T-helper 2 cell treated with Interferon-gamma antibody and Interleukin-4, amounts not matched to agents 5 μg/mL and 100 μg/mL, for 36 hours (primary cell): ENCODE measurements at regions not wholly inside any gene's neighbourhood (a gene's known extent, or its start where the extent isn't known, plus 50 kb on each side); places are given as distances from the start of the nearest gene placed in this dataset.

ENCODE experiments used
- DNase-seq: peaks from one replicate; pipeline ENCODE4 v3.0.0; 2021; ENCODE audit warnings: low spot score
- H3K27ac Mint-ChIP-seq: one replicate; pipeline ENCODE4 v1.8.0; 2021; ENCODE audit warnings: mild to moderate bottlenecking, mixed read lengths
- H3K27me3 Mint-ChIP-seq: one replicate; pipeline ENCODE4 v1.8.0; 2021; ENCODE audit warnings: low read depth, mixed read lengths
- H3K36me3 Mint-ChIP-seq: one replicate; pipeline ENCODE4 v1.8.0; 2021; ENCODE audit warnings: low read depth, mixed read lengths
- H3K4me1 Mint-ChIP-seq: one replicate; pipeline ENCODE4 v1.8.0; 2021; ENCODE audit warnings: low read depth, mixed read lengths
- H3K4me3 Mint-ChIP-seq: one replicate; pipeline ENCODE4 v1.8.0; 2022; ENCODE audit warnings: mild to moderate bottlenecking, moderate library complexity, mixed read lengths
- H3K9me3 Mint-ChIP-seq: one replicate; pipeline ENCODE4 v1.8.0; 2021; ENCODE audit warnings: mixed read lengths

DNA sequence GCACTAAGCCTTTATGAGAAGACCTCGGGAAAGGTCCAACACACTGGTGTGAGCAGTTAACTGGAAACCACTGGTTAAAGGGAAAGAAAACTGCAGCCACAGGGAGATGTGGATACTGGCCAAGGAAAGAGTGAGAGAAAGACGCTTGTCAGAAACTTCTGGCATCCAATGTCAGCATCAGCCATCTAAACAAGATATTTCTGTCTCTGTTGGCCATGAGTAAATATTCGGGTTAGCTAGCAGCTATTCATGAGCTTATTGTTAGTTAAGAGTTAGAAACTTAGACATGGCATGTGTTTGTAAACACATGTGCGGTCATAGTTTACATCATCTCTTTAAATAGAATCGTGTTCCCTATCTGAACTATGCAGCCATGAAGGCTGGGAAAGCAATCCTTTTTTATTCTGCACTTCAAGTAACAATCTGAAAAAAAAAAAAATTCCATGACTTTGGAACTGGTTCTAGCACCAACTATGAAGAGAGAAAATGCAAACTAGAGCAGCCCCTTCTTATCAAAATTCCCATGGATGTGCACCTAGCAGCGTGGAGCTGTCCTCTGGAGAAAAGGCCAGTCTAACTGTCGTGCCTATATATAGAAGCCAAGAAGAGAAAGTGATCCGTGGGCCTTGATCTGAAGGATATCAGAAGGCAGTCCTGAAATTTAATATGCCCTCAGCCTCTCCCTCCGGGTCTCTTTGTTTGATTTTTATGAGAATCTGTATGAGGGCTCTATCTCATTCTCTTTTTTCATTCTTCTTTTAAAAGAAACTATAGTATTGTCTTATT, 84.0 kb upstream of the RFX8 start:
- Mint-ChIP-seq H3K27ac (no peak overlapping the region), H3K4me1 (peaks cover 26% of the 10 kb centered on the region), H3K27me3 (no peaks in the 10 kb centered on the region), H3K9me3 (peaks cover 35% of the 10 kb centered on the region), H3K4me3 (no peak overlapping the region), H3K36me3 (peaks cover 31% of the 10 kb centered on the region)
- DNase-seq: no peak

DNA sequence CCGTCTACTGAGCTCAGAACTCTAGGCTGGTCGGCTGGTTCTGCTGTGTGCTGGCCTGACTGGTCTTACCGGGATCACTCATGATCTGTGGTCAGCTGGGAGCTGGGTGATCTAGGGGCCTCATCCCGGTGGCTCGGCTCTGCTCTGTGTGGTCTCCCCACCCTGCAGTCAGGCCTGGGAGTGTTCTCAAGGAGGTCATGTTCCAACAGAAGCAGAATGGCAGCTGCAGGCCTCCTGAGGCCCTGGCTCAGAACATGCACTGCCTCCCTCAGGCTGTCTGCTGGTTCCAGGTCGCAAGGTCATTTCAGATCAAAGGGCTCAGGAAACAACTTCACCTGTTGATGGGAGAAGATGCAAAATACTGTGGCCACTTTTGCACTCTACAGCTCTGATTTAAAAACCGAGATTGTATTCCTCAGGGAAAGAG, 81.1 kb upstream of the RFX8 start:
- no peak for DNase-seq
- Mint-ChIP-seq H3K27me3 (no peaks in the 10 kb centered on the region), H3K9me3 (peaks cover 30% of the 10 kb centered on the region), H3K36me3 (peaks cover 21% of the 10 kb centered on the region), H3K4me1 (peaks cover 20% of the 10 kb centered on the region), H3K4me3 (no peak overlapping the region), H3K27ac (no peak overlapping the region)

DNA sequence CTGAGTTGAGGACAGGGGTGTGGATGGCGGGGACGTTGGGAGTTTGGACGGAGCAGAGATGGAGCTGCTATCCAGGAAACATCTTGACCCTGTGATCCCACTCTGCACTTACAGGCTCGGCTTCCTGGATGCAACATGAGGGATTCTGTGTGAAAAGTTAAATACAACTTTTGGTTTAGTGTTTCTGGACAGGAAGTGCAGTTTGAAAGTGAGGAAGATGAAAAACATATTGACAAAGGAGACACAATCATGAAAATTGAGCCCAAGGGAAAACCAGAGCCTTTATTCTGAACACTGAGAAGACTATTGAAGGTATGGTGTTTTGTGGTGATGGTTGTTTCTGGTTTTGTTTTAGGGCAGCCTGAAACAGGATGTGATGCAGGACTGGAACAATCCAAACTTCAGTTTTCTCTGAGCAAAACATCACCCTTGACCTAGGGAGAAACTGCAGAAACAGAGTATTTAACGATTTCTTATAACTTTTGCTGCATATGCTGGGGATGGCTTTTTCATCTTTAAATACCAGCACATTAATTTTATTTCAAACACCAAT, 76.5 kb upstream of the RFX8 start:
- H3K4me3 Mint-ChIP-seq: peak overlapping the region; percentile 5
- DNase-seq: no peak
- peaks cover 7% of the 10 kb centered on the region for H3K36me3 Mint-ChIP-seq
- peak overlapping the region; percentile 82 for H3K27ac Mint-ChIP-seq
- no peaks in the 10 kb centered on the region for H3K27me3 Mint-ChIP-seq
- H3K4me1 Mint-ChIP-seq: peaks cover 18% of the 10 kb centered on the region
- peaks cover 17% of the 10 kb centered on the region for H3K9me3 Mint-ChIP-seq

DNA sequence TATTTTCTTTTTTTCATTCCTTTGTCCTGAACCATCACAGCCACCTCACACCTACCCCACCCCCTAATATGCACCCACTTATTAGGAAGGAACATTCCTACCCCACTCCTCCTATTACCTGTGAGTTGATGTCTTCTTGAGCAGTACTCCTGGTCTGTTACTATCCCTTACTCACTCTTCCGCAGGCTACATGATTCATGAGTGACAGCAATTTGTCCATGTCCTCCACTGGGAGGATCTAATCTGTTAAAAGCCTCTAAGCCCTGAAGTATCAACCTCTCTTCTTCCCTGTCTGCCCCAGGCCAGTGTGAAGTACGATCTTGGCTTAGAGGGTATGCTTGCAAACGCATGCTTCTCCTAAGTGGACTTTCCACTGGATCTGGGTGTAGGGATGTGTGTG, 75.6 kb upstream of the RFX8 start:
- DNase-seq: no peak
- H3K4me1 Mint-ChIP-seq: peaks cover 18% of the 10 kb centered on the region
- peaks cover 17% of the 10 kb centered on the region for H3K9me3 Mint-ChIP-seq
- no peak overlapping the region for H3K4me3 Mint-ChIP-seq
- H3K27me3 Mint-ChIP-seq: no peaks in the 10 kb centered on the region
- H3K36me3 Mint-ChIP-seq: peaks cover 7% of the 10 kb centered on the region
- H3K27ac Mint-ChIP-seq: peak overlapping the region; percentile 82

DNA sequence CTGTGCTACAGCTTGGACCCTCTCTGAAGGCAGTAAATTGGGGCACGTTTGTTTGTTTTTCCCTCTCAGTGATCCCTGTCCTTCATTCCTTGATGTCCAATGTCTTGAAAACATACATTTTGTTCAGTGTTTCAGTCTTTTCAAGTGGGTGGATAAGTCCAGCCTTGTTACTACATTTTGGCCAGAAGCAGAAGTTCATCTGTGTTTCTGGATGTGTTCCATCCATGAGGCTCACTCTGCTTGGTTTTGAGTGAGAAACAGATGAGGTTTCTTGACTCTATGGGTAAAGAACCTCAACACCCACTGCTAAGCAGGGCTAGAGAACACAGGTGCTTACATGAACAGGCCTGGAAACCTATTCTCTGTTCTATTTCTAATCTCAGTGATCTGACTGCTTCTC, 74.5 kb upstream of the RFX8 start:
- H3K27ac Mint-ChIP-seq: no peak overlapping the region
- DNase-seq: no peak
- H3K9me3 Mint-ChIP-seq: peaks cover 17% of the 10 kb centered on the region
- peaks cover 7% of the 10 kb centered on the region for H3K36me3 Mint-ChIP-seq
- H3K4me3 Mint-ChIP-seq: no peak overlapping the region
- peaks cover 3% of the 10 kb centered on the region for H3K27me3 Mint-ChIP-seq
- peaks cover 18% of the 10 kb centered on the region for H3K4me1 Mint-ChIP-seq

DNA sequence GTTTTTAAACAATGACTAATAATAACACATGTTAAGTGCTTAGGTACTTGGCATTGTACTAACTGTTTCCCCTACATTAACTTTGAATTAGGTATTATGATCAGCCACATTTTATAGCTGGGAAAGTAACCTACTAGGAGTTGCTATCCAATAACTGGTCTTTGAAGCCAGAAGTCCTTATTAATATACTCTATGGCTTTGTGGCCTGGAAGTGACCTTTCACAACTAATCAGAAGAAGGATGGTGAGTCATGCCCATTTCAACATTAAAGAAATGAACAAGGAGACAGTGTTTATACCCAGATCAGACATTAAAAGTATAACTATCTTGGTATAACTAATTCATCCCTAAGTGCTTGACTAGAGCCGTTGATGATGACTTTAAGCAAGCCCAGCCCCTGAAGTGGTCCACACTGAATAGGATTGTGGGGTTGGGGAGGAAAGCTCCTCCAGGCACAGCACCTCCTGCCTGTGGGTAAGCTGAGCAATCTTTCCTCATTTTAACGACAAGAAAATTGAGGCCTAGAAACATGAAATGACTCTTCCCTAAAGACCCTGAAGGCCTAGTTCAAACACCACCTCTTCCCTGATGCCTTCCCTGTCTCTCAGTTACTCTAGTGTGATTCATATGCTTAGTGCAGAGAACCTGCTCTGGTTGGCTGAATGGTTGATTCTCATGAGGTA, 71.6 kb upstream of the RFX8 start:
- Mint-ChIP-seq H3K4me3 (no peak overlapping the region), H3K36me3 (peaks cover 2% of the 10 kb centered on the region), H3K27me3 (peaks cover 10% of the 10 kb centered on the region), H3K27ac (no peak overlapping the region), H3K9me3 (peaks cover 15% of the 10 kb centered on the region), H3K4me1 (peaks cover 11% of the 10 kb centered on the region)
- DNase-seq: no peak

DNA sequence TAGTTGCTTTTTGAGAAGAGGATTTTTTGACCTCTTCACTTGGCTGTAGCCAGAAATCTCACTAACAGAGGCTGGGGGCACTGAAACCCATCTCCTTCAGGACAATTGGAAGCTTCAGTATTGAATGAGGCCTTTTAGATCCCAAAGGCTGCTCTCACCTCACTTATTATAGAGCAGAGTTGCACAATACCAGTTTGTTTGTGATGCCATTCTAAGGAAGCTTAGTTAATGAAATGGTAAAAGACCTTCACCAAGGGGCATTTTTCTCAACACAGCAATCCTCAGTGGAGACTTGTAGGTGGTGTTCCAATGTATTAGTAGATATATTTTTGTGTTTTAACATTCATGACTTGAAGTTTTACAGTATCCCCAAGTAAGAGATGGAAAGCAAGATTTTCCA, 71.0 kb upstream of the RFX8 start:
- peaks cover 5% of the 10 kb centered on the region for H3K4me1 Mint-ChIP-seq
- peaks cover 2% of the 10 kb centered on the region for H3K36me3 Mint-ChIP-seq
- peaks cover 10% of the 10 kb centered on the region for H3K9me3 Mint-ChIP-seq
- peaks cover 12% of the 10 kb centered on the region for H3K27me3 Mint-ChIP-seq
- H3K27ac Mint-ChIP-seq: no peak overlapping the region
- no peak overlapping the region for H3K4me3 Mint-ChIP-seq
- peak; percentile 1 for DNase-seq

DNA sequence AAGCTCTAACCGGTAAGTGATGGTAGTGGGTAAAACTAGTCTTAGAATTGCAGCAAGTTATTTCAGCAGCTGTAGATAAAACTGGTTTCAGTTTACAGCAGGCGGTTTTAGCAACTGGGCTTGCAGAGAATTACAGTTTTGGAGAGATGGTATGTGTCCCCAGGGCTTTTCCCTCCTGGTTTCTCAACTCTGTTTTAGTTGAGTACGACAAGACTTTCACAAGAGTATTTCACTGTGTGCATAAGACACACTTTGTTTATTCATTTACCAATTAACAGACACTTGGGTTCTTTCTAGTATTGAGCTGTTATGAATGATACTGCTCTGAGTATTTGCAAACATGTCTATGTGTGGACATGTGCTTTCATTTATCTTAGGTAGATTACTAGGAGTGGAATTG, 65.6 kb upstream of the RFX8 start:
- DNase-seq: no peak

DNA sequence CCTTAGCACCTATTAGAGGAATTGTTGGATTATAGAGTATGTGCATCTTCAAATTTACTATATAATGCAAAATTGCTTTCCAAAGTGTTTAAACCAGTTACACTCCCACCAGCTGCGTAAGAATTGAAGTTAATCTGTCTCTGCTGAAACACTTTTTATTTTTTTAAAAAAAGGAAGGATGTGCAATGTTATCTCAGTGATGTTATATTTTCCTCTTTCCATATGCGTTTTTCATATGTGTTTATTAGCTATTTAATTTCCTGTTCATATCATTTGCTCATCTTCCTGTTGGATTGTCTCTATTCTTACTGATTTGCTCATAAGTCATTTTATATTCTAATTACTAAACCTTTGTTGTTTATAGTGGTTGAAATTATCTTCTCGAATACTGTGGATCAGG, 63.2 kb upstream of the RFX8 start:
- H3K4me3 Mint-ChIP-seq: no peak overlapping the region
- H3K4me1 Mint-ChIP-seq: peaks cover 1% of the 10 kb centered on the region
- no peaks in the 10 kb centered on the region for H3K9me3 Mint-ChIP-seq
- H3K27me3 Mint-ChIP-seq: peaks cover 14% of the 10 kb centered on the region
- DNase-seq: no peak
- no peak overlapping the region for H3K27ac Mint-ChIP-seq
- H3K36me3 Mint-ChIP-seq: no peaks in the 10 kb centered on the region

More for the DNA sequence above, 65.6 kb upstream of the RFX8 start:
- H3K9me3 Mint-ChIP-seq: peaks cover 4% of the 10 kb centered on the region
- H3K4me1 Mint-ChIP-seq: peaks cover 1% of the 10 kb centered on the region
- H3K27ac Mint-ChIP-seq: no peak overlapping the region
- H3K36me3 Mint-ChIP-seq: no peaks in the 10 kb centered on the region
- H3K27me3 Mint-ChIP-seq: peaks cover 21% of the 10 kb centered on the region
- H3K4me3 Mint-ChIP-seq: no peak overlapping the region

DNA sequence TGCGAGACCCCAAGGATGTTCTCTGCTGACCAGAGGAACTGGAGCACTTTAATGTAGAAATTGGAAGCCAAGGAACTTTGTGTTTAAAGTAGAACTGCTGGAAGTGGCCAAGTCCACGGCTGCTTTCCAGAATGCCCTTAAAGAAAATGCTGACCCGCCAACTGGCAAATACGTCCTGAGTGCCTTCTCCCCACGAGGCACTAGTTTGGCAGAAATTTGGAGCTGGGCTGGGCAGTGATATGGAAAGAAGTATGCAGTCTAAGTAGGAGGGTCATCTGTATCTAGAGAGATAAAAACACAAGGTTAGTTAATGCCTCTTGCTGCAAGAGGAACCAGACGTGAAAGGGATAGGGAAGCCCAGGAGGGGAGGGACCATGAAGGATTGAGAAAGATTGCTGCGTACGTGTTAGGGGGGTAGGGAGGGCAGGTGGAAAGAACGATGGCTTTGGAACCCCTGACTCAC, 59.3 kb upstream of the RFX8 start:
- no peak for DNase-seq
- H3K9me3 Mint-ChIP-seq: no peaks in the 10 kb centered on the region
- H3K4me1 Mint-ChIP-seq: peaks cover 1% of the 10 kb centered on the region
- no peak overlapping the region for H3K27ac Mint-ChIP-seq
- no peak overlapping the region for H3K4me3 Mint-ChIP-seq
- no peaks in the 10 kb centered on the region for H3K36me3 Mint-ChIP-seq
- peaks cover 5% of the 10 kb centered on the region for H3K27me3 Mint-ChIP-seq

DNA sequence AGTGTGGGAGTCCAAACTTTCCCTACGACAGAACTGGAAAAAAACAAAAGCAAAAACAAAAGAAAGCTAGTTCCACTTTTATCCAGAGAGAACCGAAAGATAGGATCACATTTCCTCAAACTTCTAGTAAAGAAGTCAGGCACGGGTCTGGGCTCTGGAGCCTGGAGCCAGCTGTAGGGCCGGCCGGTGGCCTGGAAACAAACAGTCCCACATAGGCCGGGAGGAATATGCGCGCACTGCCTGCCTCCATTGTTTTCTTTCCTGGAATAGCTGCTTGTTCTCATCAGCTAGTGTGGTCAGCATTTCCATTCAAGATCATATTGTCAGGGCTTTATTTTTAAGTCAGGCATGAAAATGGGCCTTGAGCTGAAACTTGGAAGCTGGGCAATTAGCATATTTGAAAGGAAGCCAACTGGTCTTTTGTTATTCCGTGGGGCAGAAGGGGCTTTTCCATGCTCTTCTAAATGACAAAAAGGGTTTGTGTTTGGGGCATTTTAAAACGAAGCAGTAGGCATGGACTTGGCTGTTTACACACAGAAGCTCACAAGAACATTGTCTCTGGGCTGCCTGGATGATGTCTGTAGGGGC, 58.7 kb upstream of the RFX8 start:
- no peak for DNase-seq
- H3K4me1 Mint-ChIP-seq: peaks cover 1% of the 10 kb centered on the region
- H3K27ac Mint-ChIP-seq: no peak overlapping the region
- H3K9me3 Mint-ChIP-seq: no peaks in the 10 kb centered on the region
- H3K27me3 Mint-ChIP-seq: peaks cover 5% of the 10 kb centered on the region
- H3K36me3 Mint-ChIP-seq: no peaks in the 10 kb centered on the region
- H3K4me3 Mint-ChIP-seq: no peak overlapping the region

DNA sequence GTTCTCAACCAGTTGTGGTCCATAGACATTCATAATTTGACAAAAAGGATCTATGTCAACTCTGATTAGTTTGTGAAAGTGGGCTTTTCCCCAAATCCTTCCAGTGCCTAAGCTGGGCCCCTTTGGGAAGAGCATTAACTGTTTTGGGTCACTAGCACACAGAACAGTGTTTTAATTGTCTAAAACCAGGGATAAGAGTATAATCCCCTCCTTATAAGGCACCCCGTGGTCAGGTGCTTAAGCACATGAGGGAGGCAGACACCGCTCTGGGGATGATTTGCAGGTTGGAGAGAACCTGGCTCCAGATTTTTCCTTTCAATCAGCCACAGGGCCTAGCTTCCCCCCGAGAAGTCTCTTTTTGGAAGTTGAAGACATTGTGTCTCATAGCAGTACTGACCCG, 53.6 kb upstream of the RFX8 start:
- Mint-ChIP-seq H3K9me3 (no peaks in the 10 kb centered on the region), H3K36me3 (no peaks in the 10 kb centered on the region), H3K4me3 (no peak overlapping the region), H3K27ac (no peak overlapping the region), H3K4me1 (no peaks in the 10 kb centered on the region), H3K27me3 (peaks cover 13% of the 10 kb centered on the region)
- DNase-seq: no peak

DNA sequence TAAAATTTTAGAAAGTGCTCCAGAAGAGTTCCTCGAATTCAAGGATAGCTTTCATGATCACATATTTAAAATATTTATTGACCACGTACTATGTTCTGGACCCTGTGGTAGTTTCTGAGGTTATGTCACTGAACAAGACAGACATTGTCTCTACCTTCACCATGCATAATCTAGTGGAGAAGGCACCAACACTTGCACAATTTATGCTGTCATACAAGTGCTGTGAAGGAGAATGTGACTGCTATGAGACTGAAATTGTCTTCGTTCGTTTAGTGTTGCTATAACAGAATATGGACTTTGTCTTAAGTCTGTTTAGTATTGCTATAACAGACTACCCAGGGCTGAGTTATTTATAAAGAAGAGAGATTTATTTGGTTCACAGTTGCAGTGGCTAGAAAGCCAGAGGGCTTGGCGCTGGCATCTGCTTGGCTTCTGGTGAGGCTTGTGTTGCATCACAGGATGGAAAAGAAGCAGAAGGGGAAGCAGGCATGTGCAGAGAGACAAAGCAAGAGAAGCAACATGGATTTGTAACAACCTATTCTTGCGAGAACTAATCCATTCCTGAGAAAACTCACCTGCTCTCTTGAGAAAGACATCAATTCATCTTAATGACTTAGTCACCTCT, 50.0 kb upstream of the RFX8 start:
- H3K4me3 Mint-ChIP-seq: no peak overlapping the region
- peaks cover 3% of the 10 kb centered on the region for H3K4me1 Mint-ChIP-seq
- DNase-seq: no peak
- no peak overlapping the region for H3K27ac Mint-ChIP-seq
- peaks cover 13% of the 10 kb centered on the region for H3K27me3 Mint-ChIP-seq
- no peaks in the 10 kb centered on the region for H3K9me3 Mint-ChIP-seq
- H3K36me3 Mint-ChIP-seq: no peaks in the 10 kb centered on the region
